GM23338 (cell line): ENCODE measurements at regions not wholly inside any gene's neighbourhood (a gene's known extent, or its start where the extent isn't known, plus 50 kb on each side); places are given as distances from the start of the nearest gene placed in this dataset.

ENCODE experiments used
- ATAC-seq: fragments of 200-7000 bp; cut with Tn5 transposase; 3 replicates; pipeline ENCODE4 v1.9.1; 2020
- DNase-seq: peaks from one replicate; pipeline ENCODE4 v3.0.0-alpha.2; 2015; ENCODE audit warnings: low spot score
- H2AFZ ChIP-seq: fragments of 200-600 bp; sonication (generic); 2 replicates; pipeline ENCODE4 v1.8.0; 2016; ENCODE audit warnings: antibody characterized with exemption, mild to moderate bottlenecking, moderate library complexity
- H3F3A ChIP-seq: fragments of 200-600 bp; sonication (generic); replicated peaks from 2 replicates; pipeline ENCODE4 v1.8.0; 2017; ENCODE audit warnings: antibody characterized with exemption, mixed run types, low read depth
- H3K27ac ChIP-seq: fragments of 200-600 bp; sonication (generic); 2 replicates; pipeline ENCODE4 v1.6.1; 2016; ENCODE audit warnings: low read depth
- H3K27me3 ChIP-seq: fragments of 200-600 bp; sonication (generic); 2 replicates; pipeline ENCODE4 v1.8.0; 2016; ENCODE audit warnings: mild to moderate bottlenecking, mixed run types, moderate library complexity; ENCODE audit not compliant: insufficient read depth
- H3K36me3 ChIP-seq: fragments of 200-600 bp; sonication (generic); 2 replicates; pipeline ENCODE4 v1.8.0; 2016; ENCODE audit warnings: mild to moderate bottlenecking; ENCODE audit not compliant: insufficient read depth
- H3K4me1 ChIP-seq: fragments of 200-600 bp; sonication (generic); 2 replicates; pipeline ENCODE4 v1.8.0; 2016; ENCODE audit warnings: mild to moderate bottlenecking, moderate library complexity; ENCODE audit not compliant: insufficient read depth
- H3K4me2 ChIP-seq: fragments of 200-600 bp; sonication (generic); 2 replicates; pipeline ENCODE4 v1.7.1; 2017; ENCODE audit warnings: mixed run types
- H3K4me3 ChIP-seq: fragments of 200-600 bp; sonication (generic); 2 replicates; pipeline ENCODE4 v1.6.1; 2016; ENCODE audit warnings: mixed run types
- H3K79me2 ChIP-seq: fragments of 200-600 bp; sonication (generic); replicated peaks from 2 replicates; pipeline ENCODE4 v1.8.0; 2017; ENCODE audit warnings: mild to moderate bottlenecking; ENCODE audit not compliant: insufficient read depth
- H3K9me2 ChIP-seq: fragments of 200-600 bp; sonication (generic); 2 replicates; pipeline ENCODE4 v1.8.0; 2017; ENCODE audit not compliant: insufficient read depth
- H4K20me1 ChIP-seq: fragments of 200-600 bp; sonication (generic); replicated peaks from 2 replicates; pipeline ENCODE4 v1.8.0; 2017; ENCODE audit warnings: mild to moderate bottlenecking; ENCODE audit not compliant: insufficient read depth
- H3K27ac Mint-ChIP-seq: 2 replicates; pipeline ENCODE4 v1.8.0; 2020; ENCODE audit warnings: inconsistent platforms, mild to moderate bottlenecking, moderate library complexity, mixed read lengths
- H3K27me3 Mint-ChIP-seq: 3 replicates; pipeline ENCODE4 v1.8.0; 2022; ENCODE audit warnings: low read depth, mild to moderate bottlenecking, moderate library complexity, mixed read lengths, inconsistent platforms; ENCODE audit not compliant: insufficient read depth, poor library complexity
- H3K36me3 Mint-ChIP-seq: 3 replicates; pipeline ENCODE4 v1.8.0; 2021; ENCODE audit warnings: low read depth, mild to moderate bottlenecking, inconsistent platforms, moderate library complexity, mixed read lengths
- H3K4me1 Mint-ChIP-seq: 3 replicates; pipeline ENCODE4 v1.8.0; 2020; ENCODE audit warnings: mild to moderate bottlenecking, inconsistent platforms, mixed read lengths
- H3K4me3 Mint-ChIP-seq: 3 replicates; pipeline ENCODE4 v1.8.0; 2021; ENCODE audit warnings: moderate library complexity, mild to moderate bottlenecking, inconsistent platforms, mixed read lengths
- H3K9me3 Mint-ChIP-seq: 3 replicates; pipeline ENCODE4 v1.8.0; 2020; ENCODE audit warnings: moderate library complexity, mild to moderate bottlenecking, inconsistent platforms, mixed read lengths
- CREB1 ChIP-seq: fragments of 250-450 bp; sonication (Bioruptor Pico); IDR thresholded peaks from 2 replicates; pipeline ENCODE4 v1.5.0; 2020; ENCODE audit warnings: low read depth, mild to moderate bottlenecking, moderate library complexity
- EZH2 ChIP-seq: fragments of 200-600 bp; sonication (generic); IDR thresholded peaks from one replicate; pipeline ENCODE4 v1.8.0; 2017; ENCODE audit warnings: antibody characterized with exemption, mild to moderate bottlenecking, low read depth; ENCODE audit not compliant: unreplicated experiment
- EZH2phosphoT487 ChIP-seq: fragments of 200-600 bp; sonication (generic); IDR thresholded peaks from one replicate; pipeline ENCODE4 v1.8.1; 2018; ENCODE audit warnings: antibody characterized with exemption; ENCODE audit not compliant: unreplicated experiment
- JUNB ChIP-seq: IDR thresholded peaks from one replicate; pipeline ENCODE4 v1.6.1; 2016; ENCODE audit warnings: antibody characterized with exemption; ENCODE audit not compliant: unreplicated experiment
- NANOG ChIP-seq: IDR thresholded peaks from 2 replicates; pipeline ENCODE4 v1.6.1; 2016; ENCODE audit warnings: antibody characterized with exemption, borderline replicate concordance
- POLR2AphosphoS5 ChIP-seq: IDR thresholded peaks from 2 replicates; pipeline ENCODE4 v1.6.1; 2016; ENCODE audit warnings: antibody characterized with exemption, low read depth
- STAT1 ChIP-seq: IDR thresholded peaks from one replicate; pipeline ENCODE4 v1.6.1; 2016; ENCODE audit warnings: antibody characterized with exemption; ENCODE audit not compliant: unreplicated experiment
- ZNF114 ChIP-seq: fragments of 250-450 bp; sonication (Bioruptor Pico); IDR thresholded peaks from 2 replicates; pipeline ENCODE4 v1.5.0; 2020; ENCODE audit warnings: mild to moderate bottlenecking, moderate library complexity
- ZNF331 ChIP-seq: fragments of 250-450 bp; sonication (Bioruptor Pico); IDR thresholded peaks from 2 replicates; pipeline ENCODE4 v1.5.0; 2020; ENCODE audit warnings: low read depth, mild to moderate bottlenecking, moderate library complexity
- TF ChIP-seq, protein P1 (sequence below): IDR thresholded peaks from 2 replicates; pipeline ENCODE4 v1.6.1; 2016; ENCODE audit warnings: antibody characterized with exemption
- TF ChIP-seq, protein P2 (sequence below): IDR thresholded peaks from one replicate; pipeline ENCODE4 v1.6.1; 2018; ENCODE audit warnings: antibody characterized with exemption; ENCODE audit not compliant: unreplicated experiment
- TF ChIP-seq, protein P3 (sequence below): fragments of 250-450 bp; sonication (Bioruptor Pico); IDR thresholded peaks from 2 replicates; pipeline ENCODE4 v1.5.0; 2020; ENCODE audit warnings: mild to moderate bottlenecking, moderate library complexity

DNA sequence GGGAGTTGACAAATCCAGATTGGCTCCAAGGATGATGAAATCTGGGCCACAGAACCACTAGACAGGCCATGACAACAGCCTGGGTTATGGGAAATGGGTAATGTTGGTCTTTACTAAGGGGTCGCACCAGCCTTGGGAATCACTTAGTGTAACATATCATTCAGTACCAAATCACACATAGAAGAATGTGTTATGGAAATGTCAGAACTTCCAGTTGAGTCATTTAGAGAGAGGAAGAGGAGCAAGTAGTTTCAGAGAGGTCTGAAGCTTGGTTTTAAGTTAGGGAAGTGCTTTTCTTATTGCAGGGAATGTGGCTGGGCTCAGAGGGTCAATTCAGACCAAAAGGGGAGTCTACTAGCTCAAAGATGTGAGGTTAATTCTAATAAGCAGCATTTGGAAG is 241.6 kb upstream of the ZPLD1 start:
- Histone ChIP-seq H4K20me1 (no peaks in the 10 kb centered on the region), H3F3A (no peaks in the 10 kb centered on the region), H3K9me2 (peaks cover 3% of the 10 kb centered on the region; the same call in 1 of the 2 replicates), H3K79me2 (no peaks in the 10 kb centered on the region), H3K36me3 (no peaks in the 10 kb centered on the region), H3K27ac (no peak overlapping the region), H2AFZ (no peak overlapping the region), H3K4me1 (no peaks in the 10 kb centered on the region), H3K4me3 (no peak overlapping the region), H3K4me2 (no peak overlapping the region), H3K27me3 (no peaks in the 10 kb centered on the region)
- ATAC-seq (no peak), DNase-seq (no peak)
- Mint-ChIP-seq H3K27ac (no peak overlapping the region; the same call in 1 of the 2 replicates), H3K27me3 (peaks cover 4% of the 10 kb centered on the region), H3K4me1 (peaks cover 13% of the 10 kb centered on the region), H3K36me3 (no peaks in the 10 kb centered on the region), H3K9me3 (no peaks in the 10 kb centered on the region; the same call in 2 of the 3 replicates), H3K4me3 (no peak overlapping the region)
- no peak for TF ChIP-seq ZNF114 (CRISPR knock-in tag)
- no peak for TF ChIP-seq STAT1

DNA sequence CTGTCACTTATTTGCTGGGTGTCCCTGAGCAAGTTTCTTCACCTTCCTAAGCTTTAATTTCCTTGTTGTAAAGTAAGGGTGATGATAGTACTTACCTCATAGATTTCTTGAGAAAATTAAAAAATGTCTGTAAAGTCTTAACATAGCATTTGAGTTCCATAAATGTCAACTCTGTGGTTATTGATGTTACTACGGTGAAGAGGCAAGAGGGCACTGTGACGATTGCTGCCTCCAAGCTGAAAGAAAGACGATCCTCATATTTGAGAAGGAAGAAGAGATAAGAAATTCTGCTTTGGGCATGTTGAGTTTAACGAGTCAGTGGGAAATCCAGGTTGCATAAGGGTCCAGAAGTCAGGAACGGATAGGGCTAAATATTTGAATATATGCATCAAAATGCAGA is 240.8 kb upstream of the ZPLD1 start:
- Histone ChIP-seq H3K4me2 (no peak overlapping the region), H3K36me3 (no peaks in the 10 kb centered on the region), H3K9me2 (peaks cover 3% of the 10 kb centered on the region; the same call in 1 of the 2 replicates), H3K27ac (no peak overlapping the region), H3K4me1 (no peaks in the 10 kb centered on the region), H2AFZ (no peak overlapping the region), H3K27me3 (no peaks in the 10 kb centered on the region), H4K20me1 (no peaks in the 10 kb centered on the region), H3K4me3 (no peak overlapping the region), H3F3A (no peaks in the 10 kb centered on the region), H3K79me2 (no peaks in the 10 kb centered on the region)
- no peak overlapping the region for H3K4me3 Mint-ChIP-seq
- H3K27me3 Mint-ChIP-seq: peaks cover 4% of the 10 kb centered on the region
- no peak overlapping the region for H3K27ac Mint-ChIP-seq
- H3K9me3 Mint-ChIP-seq: no peaks in the 10 kb centered on the region; the same call in 2 of the 3 replicates
- H3K4me1 Mint-ChIP-seq: peaks cover 13% of the 10 kb centered on the region
- no peak for DNase-seq
- no peak for ATAC-seq
- H3K36me3 Mint-ChIP-seq: no peaks in the 10 kb centered on the region
- TF ChIP-seq EZH2phosphoT487 (no peak), JUNB (no peak), EZH2 (no peak), CREB1 (CRISPR knock-in tag) (no peak), ZNF331 (CRISPR knock-in tag) (no peak), POLR2AphosphoS5 (no peak), NANOG (no peak), ZNF114 (CRISPR knock-in tag) (no peak)
- TF ChIP-seq, protein P1, sequence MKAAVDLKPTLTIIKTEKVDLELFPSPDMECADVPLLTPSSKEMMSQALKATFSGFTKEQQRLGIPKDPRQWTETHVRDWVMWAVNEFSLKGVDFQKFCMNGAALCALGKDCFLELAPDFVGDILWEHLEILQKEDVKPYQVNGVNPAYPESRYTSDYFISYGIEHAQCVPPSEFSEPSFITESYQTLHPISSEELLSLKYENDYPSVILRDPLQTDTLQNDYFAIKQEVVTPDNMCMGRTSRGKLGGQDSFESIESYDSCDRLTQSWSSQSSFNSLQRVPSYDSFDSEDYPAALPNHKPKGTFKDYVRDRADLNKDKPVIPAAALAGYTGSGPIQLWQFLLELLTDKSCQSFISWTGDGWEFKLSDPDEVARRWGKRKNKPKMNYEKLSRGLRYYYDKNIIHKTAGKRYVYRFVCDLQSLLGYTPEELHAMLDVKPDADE: no peak
- TF ChIP-seq, protein P2, sequence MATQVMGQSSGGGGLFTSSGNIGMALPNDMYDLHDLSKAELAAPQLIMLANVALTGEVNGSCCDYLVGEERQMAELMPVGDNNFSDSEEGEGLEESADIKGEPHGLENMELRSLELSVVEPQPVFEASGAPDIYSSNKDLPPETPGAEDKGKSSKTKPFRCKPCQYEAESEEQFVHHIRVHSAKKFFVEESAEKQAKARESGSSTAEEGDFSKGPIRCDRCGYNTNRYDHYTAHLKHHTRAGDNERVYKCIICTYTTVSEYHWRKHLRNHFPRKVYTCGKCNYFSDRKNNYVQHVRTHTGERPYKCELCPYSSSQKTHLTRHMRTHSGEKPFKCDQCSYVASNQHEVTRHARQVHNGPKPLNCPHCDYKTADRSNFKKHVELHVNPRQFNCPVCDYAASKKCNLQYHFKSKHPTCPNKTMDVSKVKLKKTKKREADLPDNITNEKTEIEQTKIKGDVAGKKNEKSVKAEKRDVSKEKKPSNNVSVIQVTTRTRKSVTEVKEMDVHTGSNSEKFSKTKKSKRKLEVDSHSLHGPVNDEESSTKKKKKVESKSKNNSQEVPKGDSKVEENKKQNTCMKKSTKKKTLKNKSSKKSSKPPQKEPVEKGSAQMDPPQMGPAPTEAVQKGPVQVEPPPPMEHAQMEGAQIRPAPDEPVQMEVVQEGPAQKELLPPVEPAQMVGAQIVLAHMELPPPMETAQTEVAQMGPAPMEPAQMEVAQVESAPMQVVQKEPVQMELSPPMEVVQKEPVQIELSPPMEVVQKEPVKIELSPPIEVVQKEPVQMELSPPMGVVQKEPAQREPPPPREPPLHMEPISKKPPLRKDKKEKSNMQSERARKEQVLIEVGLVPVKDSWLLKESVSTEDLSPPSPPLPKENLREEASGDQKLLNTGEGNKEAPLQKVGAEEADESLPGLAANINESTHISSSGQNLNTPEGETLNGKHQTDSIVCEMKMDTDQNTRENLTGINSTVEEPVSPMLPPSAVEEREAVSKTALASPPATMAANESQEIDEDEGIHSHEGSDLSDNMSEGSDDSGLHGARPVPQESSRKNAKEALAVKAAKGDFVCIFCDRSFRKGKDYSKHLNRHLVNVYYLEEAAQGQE: no peak
- TF ChIP-seq, protein P3, sequence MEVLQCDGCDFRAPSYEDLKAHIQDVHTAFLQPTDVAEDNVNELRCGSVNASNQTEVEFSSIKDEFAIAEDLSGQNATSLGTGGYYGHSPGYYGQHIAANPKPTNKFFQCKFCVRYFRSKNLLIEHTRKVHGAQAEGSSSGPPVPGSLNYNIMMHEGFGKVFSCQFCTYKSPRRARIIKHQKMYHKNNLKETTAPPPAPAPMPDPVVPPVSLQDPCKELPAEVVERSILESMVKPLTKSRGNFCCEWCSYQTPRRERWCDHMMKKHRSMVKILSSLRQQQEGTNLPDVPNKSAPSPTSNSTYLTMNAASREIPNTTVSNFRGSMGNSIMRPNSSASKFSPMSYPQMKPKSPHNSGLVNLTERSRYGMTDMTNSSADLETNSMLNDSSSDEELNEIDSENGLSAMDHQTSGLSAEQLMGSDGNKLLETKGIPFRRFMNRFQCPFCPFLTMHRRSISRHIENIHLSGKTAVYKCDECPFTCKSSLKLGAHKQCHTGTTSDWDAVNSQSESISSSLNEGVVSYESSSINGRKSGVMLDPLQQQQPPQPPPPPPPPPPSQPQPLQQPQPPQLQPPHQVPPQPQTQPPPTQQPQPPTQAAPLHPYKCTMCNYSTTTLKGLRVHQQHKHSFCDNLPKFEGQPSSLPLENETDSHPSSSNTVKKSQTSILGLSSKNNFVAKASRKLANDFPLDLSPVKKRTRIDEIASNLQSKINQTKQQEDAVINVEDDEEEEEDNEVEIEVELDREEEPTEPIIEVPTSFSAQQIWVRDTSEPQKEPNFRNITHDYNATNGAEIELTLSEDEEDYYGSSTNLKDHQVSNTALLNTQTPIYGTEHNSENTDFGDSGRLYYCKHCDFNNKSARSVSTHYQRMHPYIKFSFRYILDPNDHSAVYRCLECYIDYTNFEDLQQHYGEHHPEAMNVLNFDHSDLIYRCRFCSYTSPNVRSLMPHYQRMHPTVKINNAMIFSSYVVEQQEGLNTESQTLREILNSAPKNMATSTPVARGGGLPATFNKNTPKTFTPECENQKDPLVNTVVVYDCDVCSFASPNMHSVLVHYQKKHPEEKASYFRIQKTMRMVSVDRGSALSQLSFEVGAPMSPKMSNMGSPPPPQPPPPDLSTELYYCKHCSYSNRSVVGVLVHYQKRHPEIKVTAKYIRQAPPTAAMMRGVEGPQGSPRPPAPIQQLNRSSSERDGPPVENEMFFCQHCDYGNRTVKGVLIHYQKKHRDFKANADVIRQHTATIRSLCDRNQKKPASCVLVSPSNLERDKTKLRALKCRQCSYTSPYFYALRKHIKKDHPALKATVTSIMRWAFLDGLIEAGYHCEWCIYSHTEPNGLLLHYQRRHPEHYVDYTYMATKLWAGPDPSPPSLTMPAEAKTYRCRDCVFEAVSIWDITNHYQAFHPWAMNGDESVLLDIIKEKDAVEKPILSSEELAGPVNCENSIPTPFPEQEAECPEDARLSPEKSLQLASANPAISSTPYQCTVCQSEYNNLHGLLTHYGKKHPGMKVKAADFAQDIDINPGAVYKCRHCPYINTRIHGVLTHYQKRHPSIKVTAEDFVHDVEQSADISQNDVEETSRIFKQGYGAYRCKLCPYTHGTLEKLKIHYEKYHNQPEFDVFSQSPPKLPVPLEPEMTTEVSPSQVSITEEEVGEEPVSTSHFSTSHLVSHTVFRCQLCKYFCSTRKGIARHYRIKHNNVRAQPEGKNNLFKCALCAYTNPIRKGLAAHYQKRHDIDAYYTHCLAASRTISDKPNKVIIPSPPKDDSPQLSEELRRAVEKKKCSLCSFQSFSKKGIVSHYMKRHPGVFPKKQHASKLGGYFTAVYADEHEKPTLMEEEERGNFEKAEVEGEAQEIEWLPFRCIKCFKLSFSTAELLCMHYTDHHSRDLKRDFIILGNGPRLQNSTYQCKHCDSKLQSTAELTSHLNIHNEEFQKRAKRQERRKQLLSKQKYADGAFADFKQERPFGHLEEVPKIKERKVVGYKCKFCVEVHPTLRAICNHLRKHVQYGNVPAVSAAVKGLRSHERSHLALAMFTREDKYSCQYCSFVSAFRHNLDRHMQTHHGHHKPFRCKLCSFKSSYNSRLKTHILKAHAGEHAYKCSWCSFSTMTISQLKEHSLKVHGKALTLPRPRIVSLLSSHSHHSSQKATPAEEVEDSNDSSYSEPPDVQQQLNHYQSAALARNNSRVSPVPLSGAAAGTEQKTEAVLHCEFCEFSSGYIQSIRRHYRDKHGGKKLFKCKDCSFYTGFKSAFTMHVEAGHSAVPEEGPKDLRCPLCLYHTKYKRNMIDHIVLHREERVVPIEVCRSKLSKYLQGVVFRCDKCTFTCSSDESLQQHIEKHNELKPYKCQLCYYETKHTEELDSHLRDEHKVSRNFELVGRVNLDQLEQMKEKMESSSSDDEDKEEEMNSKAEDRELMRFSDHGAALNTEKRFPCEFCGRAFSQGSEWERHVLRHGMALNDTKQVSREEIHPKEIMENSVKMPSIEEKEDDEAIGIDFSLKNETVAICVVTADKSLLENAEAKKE (CRISPR knock-in tag): no peak
